Loucy (cell line): ENCODE measurements at regions not wholly inside any gene's neighbourhood (a gene's known extent, or its start where the extent isn't known, plus 50 kb on each side); places are given as distances from the start of the nearest gene placed in this dataset.
"Not testable (repeated sequence)": the region's sequence is repeated elsewhere in the genome, so short reads cannot be mapped to it uniquely, and the experiment has no call there.

Experiments used
- CTCF ChIP-seq: fragments of 200-600 bp; sonication (generic); conservative IDR thresholded peaks from 2 replicates; pipeline ENCODE4 v1.5.1; 2014; ENCODE audit warnings: mild to moderate bottlenecking, antibody characterized with exemption, low read length
- EZH2phosphoT487 ChIP-seq: fragments of 200-600 bp; IDR thresholded peaks from 2 replicates; pipeline ENCODE4 v1.6.1; 2018; ENCODE audit warnings: antibody characterized with exemption, mild to moderate bottlenecking, moderate library complexity, borderline replicate concordance

- not testable (repeated sequence) for TF ChIP-seq CTCF, EZH2phosphoT487
These were observed 110.0 kb downstream of the NPIPA7 start for GRCh38 chr16:16488919-16489318.
